ENCODE measurements at regions not wholly inside any gene's neighbourhood (a gene's known extent, or its start where the extent isn't known, plus 50 kb on each side); places are given as distances from the start of the nearest gene placed in this dataset.

GRCh38 chr5:160979385-160979784 is 127.4 kb upstream of the ATP10B start:
- TF ChIP-seq CTCF (IDR thresholded peaks at IDR 0.05) (no peak), POLR2A (IDR thresholded peaks at IDR 0.05) (no peak)
